ENCODE measurements at regions not wholly inside any gene's neighbourhood (a gene's known extent, or its start where the extent isn't known, plus 50 kb on each side); places are given as distances from the start of the nearest gene placed in this dataset.
"Not testable (repeated sequence)": the region's sequence is repeated elsewhere in the genome, so short reads cannot be mapped to it uniquely, and the experiment has no call there.

DNA sequence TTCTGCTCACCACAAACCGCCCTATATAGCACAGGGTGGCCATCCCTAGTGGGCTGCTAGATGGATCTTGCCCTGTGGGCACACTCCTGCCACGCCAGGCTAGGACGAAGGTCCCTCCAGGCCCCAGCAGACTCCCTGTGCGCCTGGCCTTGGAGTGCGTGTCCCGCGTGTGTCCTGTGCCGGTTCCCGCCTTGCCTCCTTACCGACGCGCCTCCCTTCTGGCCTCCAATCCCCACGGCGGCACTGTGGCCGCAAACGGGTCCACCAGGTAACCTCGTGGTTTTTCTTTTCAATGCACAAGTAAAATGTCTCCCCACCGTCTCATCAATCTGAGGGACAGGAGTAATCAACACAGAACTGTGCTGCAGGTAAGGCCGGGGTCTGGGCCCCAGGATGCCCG, 133.8 kb upstream of the PHACTR3 start:
- DNase-seq (ENCODE audit: insufficient read length, low spot score) = no peak
- no peak for TF ChIP-seq POLR2A (IDR thresholded peaks at IDR 0.05; ENCODE audit: low read depth, low read length)
- FAIRE-seq = no peak

DNA sequence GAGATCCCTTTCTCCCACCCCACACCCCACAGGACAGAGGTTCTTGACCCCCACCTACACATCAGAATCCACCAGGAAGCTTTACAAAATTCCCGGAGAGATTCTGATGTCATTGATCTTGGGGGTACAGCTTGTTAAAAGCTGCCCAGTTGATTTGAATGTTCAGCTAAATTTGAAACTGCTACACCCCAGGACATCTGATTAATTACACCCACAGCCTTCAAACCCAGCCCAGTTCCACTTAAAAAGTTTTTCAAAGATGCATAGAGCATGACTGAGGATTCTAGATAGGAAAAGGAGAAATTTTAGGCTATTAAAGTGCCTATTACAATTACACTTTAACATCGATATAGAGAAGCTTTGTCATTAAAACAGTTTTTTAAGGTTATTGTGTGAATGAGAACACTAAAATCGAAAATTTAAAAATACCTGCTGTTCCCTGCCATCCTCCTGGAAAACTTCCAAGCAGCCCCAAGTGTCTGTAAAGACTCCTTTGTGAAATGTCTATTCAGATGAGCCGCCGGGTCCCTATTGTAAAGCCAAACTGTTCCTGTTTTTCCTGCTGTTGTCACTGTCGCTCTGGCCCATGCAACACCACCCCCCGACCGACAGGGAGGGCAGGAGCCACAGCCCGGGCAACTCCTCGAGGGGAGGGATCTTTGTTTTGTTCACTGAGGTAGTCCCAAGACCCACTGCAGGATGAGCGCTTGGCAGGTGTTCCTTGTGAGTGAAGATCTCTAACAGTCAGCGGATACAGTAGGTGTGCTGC, 132.5 kb upstream of the PHACTR3 start:
- no peak for TF ChIP-seq POLR2A (IDR thresholded peaks at IDR 0.05; ENCODE audit: low read depth, low read length)
- DNase-seq (ENCODE audit: insufficient read length, low spot score) (no peak), FAIRE-seq (no peak)

DNA sequence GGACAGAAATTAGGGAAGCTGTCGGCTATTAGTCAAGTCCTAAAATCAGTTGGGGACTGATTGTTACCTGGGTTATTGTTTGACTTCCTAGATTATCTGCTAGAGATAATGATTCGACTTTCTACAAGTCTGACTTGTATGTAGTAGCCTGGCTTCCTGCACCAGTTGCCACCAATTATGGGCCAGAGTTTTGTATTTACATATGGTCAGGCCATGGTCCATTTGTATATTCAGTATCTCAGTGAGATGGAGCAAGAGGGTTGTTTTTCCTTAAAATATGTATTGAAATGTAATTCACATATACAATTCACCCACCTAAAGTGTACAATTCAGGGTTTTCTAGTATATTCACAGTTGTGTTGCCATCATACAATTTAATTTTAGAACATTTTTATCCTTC, 130.6 kb upstream of the PHACTR3 start:
- no peak for FAIRE-seq
- no peak for DNase-seq (ENCODE audit: insufficient read length, low spot score)
- TF ChIP-seq POLR2A (IDR thresholded peaks at IDR 0.05; ENCODE audit: low read depth, low read length) = no peak

DNA sequence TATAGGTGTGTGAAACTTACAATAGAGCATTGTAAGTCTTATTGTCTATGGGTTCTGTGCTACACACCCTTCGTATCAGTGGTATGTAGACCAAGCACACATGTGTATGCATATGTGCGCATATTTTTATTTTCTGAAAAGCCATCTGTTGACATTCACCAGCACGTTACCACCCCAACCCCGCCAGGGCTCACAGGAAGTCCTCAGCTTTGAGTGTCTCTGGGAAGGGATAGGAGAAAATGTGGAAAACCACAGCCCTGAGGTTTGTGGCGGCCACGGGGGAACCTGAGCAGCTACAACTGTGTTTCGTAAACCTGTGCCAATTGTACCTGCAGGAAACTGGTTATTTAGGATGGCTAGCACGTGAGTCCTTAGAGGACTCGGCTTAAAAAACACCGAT, 123.3 kb upstream of the PHACTR3 start:
- TF ChIP-seq POLR2A (IDR thresholded peaks at IDR 0.05; ENCODE audit: low read depth, low read length) = no peak
- no peak for DNase-seq (ENCODE audit: insufficient read length, low spot score)
- no peak for FAIRE-seq

DNA sequence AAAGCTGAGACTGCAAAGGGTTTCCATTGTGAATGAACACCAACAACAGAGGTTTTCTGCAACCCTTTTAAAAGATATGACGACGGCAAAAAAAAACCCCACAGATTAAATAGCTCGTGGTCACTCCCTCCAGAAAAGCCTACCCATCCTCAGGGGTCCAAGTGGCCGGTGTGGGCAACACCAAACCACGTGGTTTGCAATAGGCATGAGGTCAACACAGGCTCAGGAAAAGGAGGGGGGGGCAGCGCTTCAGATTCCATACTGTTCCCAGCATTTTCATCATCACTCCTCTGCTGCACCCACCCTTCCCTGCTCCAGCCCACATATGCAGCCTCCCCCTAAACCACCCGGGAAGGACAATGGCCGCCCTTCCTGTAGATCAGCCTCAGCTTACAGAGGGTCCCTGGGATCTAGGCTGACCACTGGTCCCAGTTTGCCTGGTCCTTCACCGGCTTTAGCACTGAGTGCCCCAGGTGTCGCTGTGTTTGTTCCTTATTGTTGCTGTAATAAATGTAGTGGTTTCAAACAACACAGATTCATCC, 122.8 kb upstream of the PHACTR3 start:
- no peak for FAIRE-seq

DNA sequence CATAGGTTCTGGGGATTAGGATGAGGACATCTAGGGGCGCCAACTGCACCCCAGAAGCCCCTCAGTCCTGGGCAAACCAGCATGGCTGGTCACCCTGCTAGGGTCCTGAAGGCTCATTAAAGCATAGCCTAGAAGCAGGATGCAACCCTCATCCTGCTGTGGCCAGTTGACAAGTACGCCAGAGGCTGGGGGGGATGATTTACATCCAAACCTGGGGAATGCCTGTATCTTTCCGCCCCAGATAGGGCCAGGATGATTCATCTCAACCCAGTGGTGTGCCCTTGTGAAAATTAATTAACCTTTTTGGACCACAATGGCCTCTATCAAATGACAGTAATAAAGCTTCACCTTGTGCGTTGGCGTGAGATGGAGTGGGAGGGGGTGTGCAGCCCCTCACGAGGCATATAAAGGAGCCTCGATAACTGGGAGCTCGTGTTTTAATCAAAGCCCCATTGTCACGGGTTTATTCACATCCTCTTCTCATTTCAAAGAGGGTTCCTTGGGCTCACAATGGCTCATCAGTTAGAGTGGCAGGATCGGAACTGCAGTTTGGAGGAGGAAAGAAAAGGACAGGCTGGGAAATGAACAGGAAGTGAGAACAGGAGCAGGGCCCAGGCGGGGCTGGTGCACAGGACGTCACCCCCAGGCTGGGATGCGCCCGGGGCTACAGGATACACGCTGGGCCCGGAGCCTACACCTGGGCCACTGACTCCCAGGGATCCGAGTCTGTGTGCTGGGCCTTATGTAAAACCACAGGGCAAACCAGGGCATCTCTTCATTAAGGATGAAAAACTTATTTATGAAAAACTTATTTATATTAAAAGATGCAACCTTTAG, 121.8 kb upstream of the PHACTR3 start:
- FAIRE-seq (no peak), DNase-seq (ENCODE audit: insufficient read length, low spot score) (no peak)
- no peak for TF ChIP-seq POLR2A (IDR thresholded peaks at IDR 0.05; ENCODE audit: low read depth, low read length)

More for the DNA sequence above, 122.8 kb upstream of the PHACTR3 start:
- DNase-seq (ENCODE audit: insufficient read length, low spot score) = no peak
- TF ChIP-seq POLR2A (IDR thresholded peaks at IDR 0.05; ENCODE audit: low read depth, low read length) = no peak

DNA sequence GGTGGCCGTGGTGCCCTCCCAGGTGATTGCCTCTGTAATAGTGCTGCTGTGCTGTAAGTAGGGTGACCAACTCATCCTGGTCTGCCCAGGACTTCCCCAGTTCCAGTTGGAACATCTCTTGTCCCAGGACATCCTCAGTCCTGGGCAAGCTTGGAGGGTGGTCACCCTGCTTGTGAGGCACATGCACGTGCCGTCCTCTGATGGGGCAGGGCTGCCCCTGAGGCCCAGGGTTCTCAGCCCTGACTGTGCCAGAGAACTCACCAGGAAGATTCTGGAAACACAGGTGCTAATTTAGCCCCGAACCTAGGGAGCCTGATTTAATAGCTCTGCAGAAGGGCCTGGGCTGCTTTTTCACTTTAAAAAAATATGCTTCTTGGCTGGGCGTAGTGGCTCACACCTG, 120.9 kb upstream of the PHACTR3 start:
- DNase-seq (ENCODE audit: insufficient read length, low spot score) = no peak
- TF ChIP-seq POLR2A (IDR thresholded peaks at IDR 0.05; ENCODE audit: low read depth, low read length) = no peak
- no peak for FAIRE-seq

DNA sequence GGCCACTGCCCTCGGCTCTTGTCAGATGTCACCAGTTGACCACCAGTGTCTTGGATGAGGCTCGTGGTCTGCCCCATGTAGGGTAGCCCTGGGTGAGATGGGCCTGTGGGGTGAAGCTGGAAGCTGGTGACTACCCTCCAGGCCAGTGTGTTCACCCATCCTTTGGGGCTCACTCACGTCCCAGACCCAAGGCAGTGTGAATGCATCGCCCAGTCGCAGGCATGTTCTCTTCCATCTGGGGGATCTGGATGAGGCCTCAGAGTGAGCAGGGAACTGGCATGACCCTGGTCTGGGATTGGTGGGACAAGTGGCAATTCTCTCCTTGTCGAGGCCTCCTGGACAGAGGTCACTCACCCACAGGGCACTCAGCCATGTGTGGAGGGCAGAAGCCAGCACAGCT, 120.1 kb upstream of the PHACTR3 start:
- FAIRE-seq (no peak), DNase-seq (ENCODE audit: insufficient read length, low spot score) (no peak)
- no peak for TF ChIP-seq POLR2A (IDR thresholded peaks at IDR 0.05; ENCODE audit: low read depth, low read length)

DNA sequence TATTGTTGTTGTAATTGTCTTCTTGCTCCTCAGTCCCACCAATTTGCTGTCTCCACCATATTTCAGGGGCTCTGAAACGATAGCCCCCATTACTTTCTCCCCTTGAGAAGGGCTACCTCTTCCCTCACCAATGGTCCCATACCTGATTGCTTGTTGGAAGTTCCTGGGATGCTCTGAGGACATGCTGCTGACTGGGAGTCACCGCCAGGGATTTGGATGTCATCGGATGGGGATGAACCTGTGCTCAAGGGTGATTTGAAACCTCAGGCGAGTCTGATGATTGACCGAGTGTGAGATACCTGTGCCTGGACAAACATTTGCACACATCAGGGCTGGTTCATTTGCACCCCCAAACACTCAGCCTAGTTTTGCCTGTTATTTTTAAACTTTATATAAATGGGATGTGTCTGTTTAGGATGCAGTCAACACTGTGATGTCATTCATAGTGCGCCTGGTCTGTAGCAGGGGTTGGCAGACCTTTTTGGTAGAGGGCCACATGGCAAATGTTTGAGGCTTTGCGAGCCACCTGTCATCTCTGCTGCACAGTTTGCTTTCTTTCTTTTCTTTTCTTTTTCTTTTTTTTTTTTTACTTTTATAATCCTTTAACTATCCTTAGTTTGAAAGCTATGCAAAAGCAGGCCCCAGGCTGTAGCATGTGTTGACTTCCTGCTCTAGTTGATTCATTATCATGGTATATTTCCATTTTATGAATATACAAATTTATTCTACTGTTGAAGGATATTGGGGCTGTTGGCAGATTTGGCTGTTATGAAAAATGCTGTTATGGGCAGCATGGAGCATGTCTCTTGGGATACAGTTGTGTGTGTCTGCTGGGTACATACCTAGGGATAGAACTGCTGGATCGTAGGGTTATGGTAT, 118.5 kb upstream of the PHACTR3 start:
- FAIRE-seq = no peak
- no peak for TF ChIP-seq POLR2A (IDR thresholded peaks at IDR 0.05; ENCODE audit: low read depth, low read length)
- DNase-seq (ENCODE audit: insufficient read length, low spot score) = no peak

DNA sequence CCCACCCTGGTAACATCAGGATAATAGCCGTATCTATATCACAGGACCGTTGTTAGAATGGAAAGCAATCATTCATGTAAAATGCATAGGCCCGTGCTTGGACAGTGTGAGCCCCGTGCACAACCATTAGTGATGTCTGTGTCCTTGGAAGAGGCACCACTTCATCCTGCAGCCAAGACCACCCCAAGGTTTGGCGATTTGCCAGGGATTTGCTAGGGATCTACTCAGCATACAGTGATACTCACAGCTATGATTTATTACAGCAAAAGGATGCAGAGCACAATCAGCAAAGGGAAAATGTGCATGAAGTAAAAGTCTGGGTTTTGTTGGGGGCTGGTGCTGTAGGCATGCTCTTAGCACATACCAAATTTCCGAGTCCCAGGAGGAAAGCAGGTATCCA, 115.9 kb upstream of the PHACTR3 start:
- FAIRE-seq; DNase-seq (ENCODE audit: insufficient read length, low spot score): not testable (repeated sequence)

DNA sequence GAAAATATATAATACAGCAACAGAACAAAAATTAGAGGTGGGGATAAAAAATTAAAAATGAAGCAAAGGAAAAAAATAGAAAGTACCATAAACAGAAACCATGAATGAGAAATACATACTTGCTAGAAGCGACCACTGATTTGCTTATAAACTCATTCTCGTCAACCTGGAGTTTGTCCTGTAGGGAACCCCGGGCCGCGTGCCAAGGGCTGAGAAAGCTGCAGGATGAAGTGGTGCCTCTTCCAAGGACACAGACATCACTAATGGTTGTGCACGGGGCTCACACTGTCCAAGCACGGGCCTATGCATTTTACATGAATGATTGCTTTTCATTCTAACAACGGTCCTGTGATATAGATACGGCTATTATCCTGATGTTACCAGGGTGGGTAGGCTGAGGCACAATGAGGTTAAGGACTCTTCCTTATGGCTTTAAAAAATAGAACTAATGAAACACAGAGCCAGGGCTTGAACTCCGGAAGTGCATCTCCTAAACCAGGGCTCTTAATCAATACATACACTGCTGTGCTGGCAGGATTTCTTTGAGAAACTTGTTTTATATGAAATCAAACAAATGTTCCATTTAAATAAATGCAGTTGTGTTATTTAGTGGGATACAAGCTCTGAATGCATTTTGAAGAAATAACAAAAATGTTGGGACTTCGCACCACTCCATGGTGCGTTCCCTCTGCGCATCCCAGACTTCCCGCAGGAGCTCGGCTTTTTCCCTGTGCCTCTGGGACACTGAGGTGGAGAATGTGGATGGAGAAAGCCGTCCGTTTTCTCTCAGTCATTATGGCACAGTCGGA, 113.9 kb upstream of the PHACTR3 start:
- not testable (repeated sequence) for DNase-seq (ENCODE audit: insufficient read length, low spot score); FAIRE-seq

DNA sequence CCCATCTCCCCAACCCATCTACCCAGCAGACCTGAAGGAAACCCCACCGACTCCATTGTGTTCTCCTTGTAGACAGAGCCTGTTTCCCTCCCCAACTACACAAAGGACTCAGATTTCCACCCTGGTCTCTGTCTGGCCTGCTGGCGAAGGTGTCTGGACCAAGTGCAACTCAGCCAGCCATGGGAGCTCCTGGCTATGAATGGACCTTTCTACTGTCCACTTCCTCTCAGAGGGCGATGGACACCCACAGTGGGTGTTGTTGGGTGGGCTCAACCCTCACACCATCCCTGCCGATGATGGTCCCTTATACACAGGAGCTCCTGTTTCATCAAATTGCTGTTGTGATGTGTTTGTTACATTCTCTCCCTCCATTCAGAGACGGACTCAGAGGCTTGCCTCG, 112.5 kb upstream of the PHACTR3 start:
- no peak for FAIRE-seq
- no peak for DNase-seq (ENCODE audit: insufficient read length, low spot score)
- no peak for TF ChIP-seq POLR2A (IDR thresholded peaks at IDR 0.05; ENCODE audit: low read depth, low read length)

DNA sequence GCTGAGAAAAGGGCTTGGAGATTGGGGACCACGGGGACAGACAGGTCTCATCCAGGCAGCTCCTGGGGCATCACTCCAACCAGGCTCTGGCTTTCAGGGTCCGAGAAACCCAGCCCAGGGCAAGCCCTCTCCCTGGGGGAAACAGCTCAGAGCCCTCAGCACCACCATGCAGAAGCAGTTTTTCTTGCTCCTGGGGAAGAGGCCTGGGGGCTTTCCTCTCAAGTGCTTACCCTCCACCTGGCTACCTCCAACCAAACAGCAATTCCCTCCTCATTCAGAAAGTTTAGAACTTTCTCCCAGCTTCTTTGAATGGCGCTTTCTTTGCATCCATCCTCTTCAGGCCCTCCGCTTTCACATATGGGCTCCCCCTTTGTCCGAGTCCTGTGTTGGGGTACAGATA, 110.4 kb upstream of the PHACTR3 start:
- DNase-seq (ENCODE audit: insufficient read length, low spot score) (no peak), FAIRE-seq (no peak)
- no peak for TF ChIP-seq POLR2A (IDR thresholded peaks at IDR 0.05; ENCODE audit: low read depth, low read length)
